Ecto neural progenitor cell (in vitro differentiated cells): ENCODE measurements at regions not wholly inside any gene's neighbourhood (a gene's known extent, or its start where the extent isn't known, plus 50 kb on each side); places are given as distances from the start of the nearest gene placed in this dataset.
A peak's percentile ranks its signal among the peaks of the same experiment; 100 is the strongest.

Source experiments
- DNase-seq: peaks from one replicate; pipeline ENCODE4 v3.0.0-alpha.2; 2018; ENCODE audit warnings: low spot score

DNA sequence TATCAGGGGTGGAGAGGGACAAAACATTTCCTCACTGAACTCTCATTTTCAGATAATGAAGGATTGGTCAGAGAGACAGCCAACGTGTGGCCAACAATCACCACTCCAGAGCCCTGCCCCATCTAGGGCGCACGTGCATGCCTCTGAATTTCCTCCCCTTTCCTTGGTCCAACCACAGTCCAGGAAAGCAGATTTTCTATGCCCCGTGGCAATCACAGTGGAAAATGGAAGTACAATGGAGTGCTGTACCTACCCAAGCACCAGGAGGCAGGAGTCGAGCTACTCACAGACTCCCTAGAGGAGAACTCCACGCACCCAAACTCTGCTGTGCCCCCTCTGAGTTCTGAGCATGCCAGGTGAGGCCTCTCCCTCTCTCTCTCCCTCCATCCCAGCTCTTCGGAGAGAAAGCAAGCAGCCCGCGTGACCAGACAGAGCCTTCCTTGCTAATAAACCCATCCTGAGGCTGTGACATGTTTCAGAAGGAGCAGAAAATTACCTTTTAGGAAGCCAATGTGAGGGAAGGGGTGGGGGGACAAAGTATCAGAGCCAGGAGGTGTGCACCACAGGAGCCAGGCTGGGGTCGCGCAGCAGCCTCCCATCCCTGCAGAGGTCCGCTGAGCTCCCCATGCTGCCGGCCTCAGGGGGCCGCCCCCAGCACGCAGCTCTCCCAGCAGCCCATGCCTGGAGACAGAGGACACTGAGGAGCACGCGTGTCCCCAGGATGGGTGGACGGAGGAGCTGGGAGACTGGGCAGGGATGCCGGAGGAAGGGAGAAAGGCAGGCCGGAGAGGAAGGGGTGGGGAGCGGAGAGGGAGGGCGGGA lies 73.4 kb downstream of the PITPNM2 start:
- no peak for DNase-seq

GRCh38 chr12:123076604-123077297 lies 74.1 kb downstream of the PITPNM2 start:
- DNase-seq: no peak

DNA sequence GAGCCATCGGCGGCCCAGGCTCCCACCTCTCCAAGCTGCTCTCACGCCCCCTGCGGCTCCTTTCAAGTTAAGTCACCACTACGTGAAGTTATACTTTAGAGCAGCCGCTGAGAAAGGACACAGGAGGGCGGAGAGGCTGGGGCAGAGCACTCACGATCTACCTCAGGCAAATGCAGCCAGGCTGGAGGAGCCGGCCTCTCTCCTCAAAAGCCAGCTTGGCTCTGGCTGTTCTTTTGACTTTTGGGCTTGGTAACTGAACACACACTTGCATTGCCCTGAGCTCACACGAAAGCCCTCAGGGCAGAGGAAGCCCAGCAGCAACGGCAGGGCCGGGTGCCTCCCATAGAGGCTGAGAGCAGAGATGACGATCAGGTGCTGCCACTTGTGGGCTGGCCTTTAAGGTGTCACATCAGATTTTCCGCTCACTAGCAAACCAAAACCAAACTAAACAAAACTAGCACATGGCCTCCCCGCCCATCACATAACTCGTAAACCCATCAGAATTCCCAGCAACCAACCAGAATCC lies 75.2 kb downstream of the PITPNM2 start:
- peak; percentile 77 for DNase-seq

- no peak for DNase-seq
Observed at GRCh38 chr12:123075087-123075645, 75.7 kb downstream of the PITPNM2 start.

- no peak for DNase-seq
Observed at GRCh38 chr12:123073962-123074801, 76.7 kb downstream of the PITPNM2 start.

DNA sequence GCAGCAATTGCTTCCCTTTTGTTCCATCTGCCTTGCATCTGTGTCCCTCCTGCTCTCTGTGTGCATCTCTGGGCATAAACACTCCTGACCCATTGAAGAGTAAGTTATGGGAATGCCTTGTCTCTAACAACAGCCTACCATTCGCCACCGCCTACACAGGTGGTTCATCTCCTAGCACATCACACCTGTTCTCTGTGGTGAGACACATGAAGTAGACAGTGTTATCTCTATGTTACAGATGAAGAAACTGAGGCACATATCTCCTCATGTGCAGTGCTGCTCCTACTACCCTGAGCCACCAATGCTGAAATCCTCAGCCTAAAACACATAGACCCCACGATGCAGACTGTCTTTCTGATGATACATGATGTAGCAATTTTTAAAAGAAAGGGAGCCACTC lies 77.6 kb downstream of the PITPNM2 start:
- DNase-seq: no peak

- DNase-seq: no peak
Observed at GRCh38 chr12:123071857-123072256, 79.0 kb downstream of the PITPNM2 start.

DNA sequence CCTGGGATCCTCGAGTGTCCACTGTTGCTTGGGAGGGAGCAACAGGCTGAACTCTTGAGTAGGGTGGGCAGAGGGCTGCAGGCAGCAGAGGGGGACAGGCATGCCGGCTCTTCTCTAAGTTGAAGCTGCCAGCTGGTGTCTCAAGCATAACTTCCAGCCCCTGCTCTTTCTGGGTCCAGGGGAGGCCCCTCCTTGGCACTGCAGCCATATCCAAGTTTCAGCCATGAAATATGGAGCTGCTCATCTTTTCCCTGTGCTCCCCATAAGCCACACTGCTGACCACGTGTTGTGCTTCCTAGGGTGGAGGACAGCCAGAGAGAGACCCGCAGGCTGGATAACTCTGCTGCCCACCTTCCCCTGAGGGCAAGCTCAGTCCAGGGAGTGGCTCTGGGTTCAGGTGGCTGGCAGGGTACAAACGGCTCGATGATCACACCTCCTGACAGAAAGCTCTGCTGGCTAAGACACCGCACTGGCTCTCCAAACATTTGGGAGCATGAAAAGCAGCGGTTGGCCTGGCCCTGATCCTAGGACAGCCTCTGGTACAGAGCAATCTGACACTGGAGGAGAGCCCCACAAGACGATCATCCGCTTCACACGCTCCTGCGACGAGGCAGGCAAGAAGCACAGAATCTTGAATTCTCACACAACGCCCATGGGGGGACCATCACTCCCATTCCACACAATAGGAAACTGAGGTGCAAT lies 79.6 kb downstream of the PITPNM2 start:
- no peak for DNase-seq

DNA sequence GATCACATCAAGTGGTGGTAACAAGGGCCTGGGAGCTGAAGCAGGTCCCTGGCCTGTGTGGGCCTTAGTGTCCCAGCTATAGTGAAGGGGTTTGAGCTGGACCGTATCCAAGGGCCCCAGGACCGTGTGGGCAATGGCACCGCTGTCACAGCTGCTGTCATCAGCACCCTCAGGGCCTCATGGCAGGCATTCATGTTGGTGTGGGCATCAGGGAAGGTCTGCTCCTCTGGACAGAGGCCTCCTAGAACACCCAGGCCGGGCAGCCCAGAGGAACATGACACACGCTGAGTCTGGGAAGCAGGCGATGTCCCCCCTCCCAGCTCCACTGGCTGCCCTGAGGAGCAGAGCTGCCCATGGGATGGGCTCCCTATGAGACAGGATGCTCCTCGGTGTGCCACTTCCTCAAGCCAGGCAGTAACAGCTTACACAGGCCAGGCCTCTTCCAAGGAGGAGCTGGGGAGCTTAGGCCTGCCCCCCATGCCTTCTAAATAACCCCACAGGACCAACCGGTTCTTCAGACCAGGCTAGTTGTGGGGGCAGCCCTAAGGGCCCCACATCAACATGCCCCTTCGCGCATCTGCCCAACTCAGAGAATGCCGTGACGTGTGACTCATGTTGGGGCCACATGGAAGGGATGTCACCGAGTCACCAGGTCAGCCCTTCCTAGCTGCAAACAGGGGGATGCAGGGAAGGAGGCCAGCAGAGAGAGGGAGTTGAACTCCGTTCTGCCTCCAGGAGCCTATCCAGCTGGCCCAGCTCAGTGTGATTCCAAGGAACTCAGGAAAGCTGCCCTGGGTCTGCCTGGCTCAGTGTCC lies 80.4 kb downstream of the PITPNM2 start:
- no peak for DNase-seq

DNA sequence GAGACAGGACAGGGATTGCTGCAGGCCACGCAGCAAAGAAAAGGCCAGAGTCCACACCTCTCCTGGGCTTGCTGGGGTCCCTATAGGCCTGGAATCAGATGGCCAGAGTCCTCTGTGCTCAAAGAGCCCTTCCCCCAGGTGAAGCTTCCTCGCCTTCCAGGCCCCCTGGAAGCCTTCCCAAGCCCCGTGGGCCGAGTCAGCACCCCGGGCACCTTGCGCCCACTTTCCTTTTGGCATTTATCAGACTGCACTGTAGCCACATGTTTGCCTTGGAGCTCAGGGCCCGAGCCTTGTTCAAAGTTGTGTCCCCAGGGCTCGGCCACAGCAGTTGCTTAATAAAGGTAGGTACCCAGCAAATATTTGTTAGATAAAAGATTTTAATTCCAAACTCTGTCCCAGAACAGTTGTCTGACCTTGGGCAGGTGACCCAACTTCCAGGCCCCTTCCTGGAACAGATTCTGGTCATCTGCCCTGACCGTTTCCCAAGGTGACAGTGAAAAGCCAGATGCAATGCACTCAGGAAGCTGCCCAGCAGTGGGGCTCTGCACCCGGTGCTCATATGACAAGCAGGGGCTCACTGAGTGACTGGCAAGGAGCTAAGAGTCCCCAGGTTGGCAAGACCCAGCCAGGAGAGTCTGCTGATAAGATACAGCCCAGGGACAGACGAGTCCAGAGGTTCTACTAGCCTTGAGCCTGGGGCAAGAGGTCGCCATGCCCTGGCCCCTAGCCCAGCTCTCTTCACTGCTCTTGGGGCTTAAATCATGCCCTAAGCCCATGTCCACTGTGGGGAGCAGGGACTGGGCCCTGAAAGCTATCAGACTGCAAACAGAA lies 81.2 kb downstream of the PITPNM2 start:
- no peak for DNase-seq

- no peak for DNase-seq
Observed at GRCh38 chr12:123067654-123068053, 83.2 kb downstream of the PITPNM2 start.

DNA sequence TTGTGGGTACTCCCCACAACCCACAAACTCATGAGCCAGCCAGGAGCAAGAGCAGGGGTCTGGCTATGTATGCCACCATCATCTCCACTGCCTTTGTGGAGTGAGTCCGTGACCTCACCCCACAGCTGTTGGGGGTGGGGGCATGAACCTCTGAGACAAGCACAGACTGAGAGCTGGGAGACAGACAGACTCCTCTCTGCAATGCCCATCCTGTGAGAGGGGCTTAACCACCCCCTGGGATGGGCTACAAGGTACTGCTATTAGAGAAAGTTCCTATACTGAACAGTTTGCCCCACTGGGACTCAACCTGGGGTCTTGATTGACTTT lies 84.5 kb downstream of the PITPNM2 start:
- no peak for DNase-seq

GRCh38 chr12:123065676-123066383 lies 85.1 kb downstream of the PITPNM2 start:
- DNase-seq: no peak

DNA sequence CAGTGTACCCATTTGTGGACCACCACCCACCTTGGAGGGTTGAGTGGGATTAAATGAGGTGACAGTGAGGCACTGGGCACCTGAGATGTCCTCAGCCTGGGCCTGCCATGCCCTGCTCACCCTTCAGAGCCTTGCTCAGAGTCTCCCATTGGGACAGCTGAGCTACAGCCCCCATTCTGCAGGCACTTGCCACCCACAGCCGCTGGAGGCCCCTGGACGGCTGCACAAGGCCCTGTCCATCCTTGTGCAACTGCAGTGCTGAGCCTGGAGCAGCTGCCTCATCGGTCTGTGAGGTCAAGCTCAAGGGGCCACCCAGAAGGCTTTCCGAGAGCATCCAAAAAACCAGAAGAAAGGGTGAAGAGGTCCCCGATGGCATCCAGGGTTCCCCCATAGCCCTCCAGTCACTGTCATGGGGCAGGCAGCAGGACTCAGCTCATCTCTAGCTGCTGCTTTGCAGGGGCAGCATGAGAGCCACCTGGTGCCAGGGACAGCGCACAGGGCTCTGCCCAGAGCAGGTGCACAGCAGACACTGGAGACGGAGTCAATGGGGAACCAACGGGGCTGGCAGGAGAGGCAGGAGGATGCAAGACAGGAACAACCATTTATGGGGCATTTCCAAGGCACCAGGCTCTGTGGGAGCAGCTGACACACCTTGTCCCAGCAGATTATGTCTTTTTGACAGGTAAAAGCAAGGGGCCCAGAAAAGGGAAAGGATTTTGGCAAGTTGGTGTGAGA lies 84.6 kb downstream of the ARL6IP4 start:
- DNase-seq: no peak

DNA sequence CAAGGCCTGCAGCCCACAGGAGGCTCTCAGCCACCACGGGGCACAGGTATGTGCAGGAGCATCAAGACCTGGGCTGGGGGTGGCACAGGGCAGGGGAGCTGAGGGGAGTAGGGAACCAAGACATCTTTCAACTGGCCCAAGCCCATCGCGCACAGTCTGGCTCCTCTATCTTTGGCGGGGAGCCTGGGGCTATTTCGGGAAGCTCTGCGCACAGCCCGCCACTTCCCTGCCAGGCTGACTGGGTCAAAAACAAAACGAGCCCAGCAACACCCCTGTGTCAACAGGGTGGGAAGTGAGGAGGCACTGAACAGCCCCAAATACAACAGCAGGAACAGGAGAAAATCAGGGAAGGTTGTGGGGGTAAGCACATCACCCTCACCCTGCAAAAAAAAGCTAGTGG lies 83.9 kb downstream of the ARL6IP4 start:
- no peak for DNase-seq

GRCh38 chr12:123063535-123063934 lies 83.1 kb downstream of the ARL6IP4 start:
- peak; percentile 73 for DNase-seq

- no peak for DNase-seq
Observed at GRCh38 chr12:123062681-123063486, 82.4 kb downstream of the ARL6IP4 start.
